Superior temporal gyrus (tissue), 1 donor: ENCODE measurements at regions not wholly inside any gene's neighbourhood (a gene's known extent, or its start where the extent isn't known, plus 50 kb on each side); places are given as distances from the start of the nearest gene placed in this dataset.
A peak's percentile ranks its signal among the peaks of the same experiment; 100 is the strongest.

Experiments used
- DNase-seq: peaks from one replicate; pipeline ENCODE4 v3.0.0-alpha.2; 2016; ENCODE audit errors: extremely low spot score

GRCh38 chr11:128190312-128190711, 397.0 kb downstream of the ETS1 start:
- no peak for DNase-seq

GRCh38 chr11:128189823-128190222, 397.5 kb downstream of the ETS1 start:
- no peak for DNase-seq

- no peak for DNase-seq
Observed at GRCh38 chr11:128188346-128189004, 398.9 kb downstream of the ETS1 start.

- DNase-seq = no peak
Observed at GRCh38 chr11:128187835-128188234, 399.5 kb downstream of the ETS1 start.

GRCh38 chr11:128187377-128187776, 400.0 kb downstream of the ETS1 start:
- DNase-seq = no peak

GRCh38 chr11:128184981-128185380, 402.4 kb downstream of the ETS1 start:
- no peak for DNase-seq

GRCh38 chr11:128182844-128183243, 404.5 kb downstream of the ETS1 start:
- DNase-seq = no peak

GRCh38 chr11:128181984-128182383, 405.4 kb downstream of the ETS1 start:
- DNase-seq = no peak

GRCh38 chr11:128181088-128181480, 406.3 kb downstream of the ETS1 start:
- DNase-seq = no peak

- no peak for DNase-seq
Observed at GRCh38 chr11:128180441-128181087, 406.8 kb downstream of the ETS1 start.

GRCh38 chr11:128179512-128179911, 407.8 kb downstream of the ETS1 start:
- DNase-seq = no peak

GRCh38 chr11:128179039-128179438, 408.3 kb downstream of the ETS1 start:
- no peak for DNase-seq

GRCh38 chr11:128174465-128175291, 412.7 kb downstream of the ETS1 start:
- DNase-seq = no peak

- DNase-seq = peak; percentile 95
Observed at GRCh38 chr11:128172046-128172878, 415.1 kb downstream of the ETS1 start.

GRCh38 chr11:128171506-128171905, 415.9 kb downstream of the ETS1 start:
- no peak for DNase-seq

GRCh38 chr11:128165572-128165971, 421.8 kb downstream of the ETS1 start:
- no peak for DNase-seq

- DNase-seq = no peak
Observed at GRCh38 chr11:128164080-128164741, 423.1 kb downstream of the ETS1 start.

- no peak for DNase-seq
Observed at GRCh38 chr11:128161994-128162393, 425.4 kb downstream of the ETS1 start.

- no peak for DNase-seq
Observed at GRCh38 chr11:128161436-128161835, 425.9 kb downstream of the ETS1 start.

- no peak for DNase-seq
Observed at GRCh38 chr11:128158860-128159259, 428.5 kb downstream of the ETS1 start.
